ENCODE measurements at regions not wholly inside any gene's neighbourhood (a gene's known extent, or its start where the extent isn't known, plus 50 kb on each side); places are given as distances from the start of the nearest gene placed in this dataset.
"Not testable (repeated sequence)": the region's sequence is repeated elsewhere in the genome, so short reads cannot be mapped to it uniquely, and the experiment has no call there.

DNA sequence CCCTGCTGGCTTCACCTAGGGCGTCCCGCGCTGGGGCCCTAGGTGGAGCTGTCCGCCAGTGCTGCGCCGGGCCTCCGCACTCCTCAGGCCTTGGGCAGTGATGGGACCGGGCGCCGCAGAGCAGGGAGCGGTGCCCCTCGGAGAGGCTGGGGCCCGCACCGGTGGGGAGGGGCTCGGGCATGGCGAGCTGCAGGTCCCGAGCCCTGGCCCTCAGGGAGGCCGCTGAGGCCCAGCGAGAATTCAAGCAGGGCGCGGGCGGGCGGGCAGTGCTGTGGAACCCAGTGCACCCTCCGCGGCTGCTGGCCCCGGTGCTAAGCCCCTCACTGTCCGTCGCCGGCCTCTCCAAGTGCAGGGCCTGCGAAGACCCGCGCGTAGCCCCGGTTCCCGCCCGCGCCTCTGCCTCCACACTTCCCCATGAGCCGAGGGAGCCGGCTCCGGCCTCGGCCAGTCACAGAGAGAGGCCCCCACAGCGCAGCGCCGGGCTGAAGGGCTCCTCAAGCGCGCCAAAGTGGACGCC lies 565.1 kb upstream of the NDST4 start:
- in situ Hi-C loops (cut with MboI; ENCODE audit: low sequenced_read_pairs): no loop called here

DNA sequence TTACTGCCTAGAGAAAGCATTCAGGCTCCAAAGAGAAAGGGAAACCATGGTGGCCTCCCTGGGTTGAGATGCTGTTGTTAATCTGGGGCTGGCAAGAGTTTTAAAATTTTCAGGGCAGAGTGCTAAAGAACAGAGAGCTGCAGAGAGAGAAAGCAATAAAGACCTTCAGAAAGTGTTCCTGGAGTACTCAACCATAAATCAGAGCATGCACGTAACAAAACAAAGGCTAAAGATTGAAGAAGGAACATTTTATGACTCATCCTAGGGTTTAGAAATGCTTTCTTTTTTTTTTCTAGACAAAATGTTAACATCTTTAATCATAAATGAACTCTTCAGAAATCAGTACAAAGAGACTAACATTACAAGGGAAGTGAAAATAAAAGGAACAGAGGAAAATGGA lies 562.3 kb upstream of the NDST4 start:
- in situ Hi-C loops (cut with MboI; ENCODE audit: low sequenced_read_pairs): no loop called here

DNA sequence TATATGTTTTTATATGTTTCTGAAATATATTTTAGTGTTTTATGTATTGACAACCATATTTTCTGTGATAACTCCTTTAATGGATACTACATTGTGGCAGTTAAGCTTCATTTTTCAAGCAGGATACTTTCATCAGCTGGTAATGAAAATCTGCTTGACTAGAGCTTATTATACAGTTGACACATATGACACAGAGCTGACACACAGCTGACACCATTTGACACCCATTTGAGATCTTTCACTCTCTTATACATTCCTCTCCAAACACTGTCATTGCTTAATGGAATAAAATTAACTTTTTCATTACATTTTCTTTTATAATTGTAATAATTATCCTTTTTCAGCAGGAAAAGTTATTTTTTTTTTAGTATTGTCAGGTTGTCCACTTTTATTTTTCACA lies 561.1 kb upstream of the NDST4 start:
- in situ Hi-C loops (cut with MboI; ENCODE audit: low sequenced_read_pairs): no loop called here

DNA sequence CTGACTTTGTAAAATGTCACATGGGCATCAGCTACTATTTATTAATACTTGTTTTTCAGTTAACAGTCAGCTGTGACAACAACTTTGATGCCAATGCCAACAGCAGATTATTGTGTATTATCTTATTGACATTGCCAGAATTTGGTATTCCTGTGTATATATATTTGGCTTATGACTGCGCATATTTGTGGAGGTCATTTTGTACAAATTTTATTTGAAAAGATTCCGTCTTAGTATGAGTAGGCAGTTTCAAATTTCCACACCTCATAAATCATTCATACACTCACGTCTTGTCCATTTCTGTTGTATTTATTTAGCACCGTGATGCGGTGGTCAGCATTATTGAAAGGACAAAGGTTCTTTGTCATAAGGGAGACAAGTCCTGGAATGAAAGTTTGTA lies 558.2 kb upstream of the NDST4 start:
- in situ Hi-C loops (cut with MboI; ENCODE audit: low sequenced_read_pairs): no loop called here

DNA sequence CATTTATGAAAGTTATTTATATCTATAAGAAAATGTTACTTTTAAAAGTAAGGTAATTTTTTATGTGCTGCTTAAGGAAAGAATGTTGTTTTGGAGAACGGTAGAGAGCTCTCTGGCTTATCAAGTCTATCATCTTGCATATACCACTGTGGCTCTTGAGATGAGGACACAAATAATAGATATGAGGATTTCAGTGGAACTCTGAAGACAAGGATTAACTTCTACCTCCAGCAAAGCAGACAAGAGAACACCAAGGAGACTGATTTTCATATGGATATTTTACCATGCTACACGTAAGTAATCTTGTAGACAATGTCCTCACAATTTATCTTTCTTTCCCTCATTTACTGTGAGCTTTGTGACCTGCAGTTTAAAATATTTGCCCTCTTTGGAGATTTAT lies 557.5 kb upstream of the NDST4 start:
- in situ Hi-C loops (cut with MboI; ENCODE audit: low sequenced_read_pairs): no loop called here

DNA sequence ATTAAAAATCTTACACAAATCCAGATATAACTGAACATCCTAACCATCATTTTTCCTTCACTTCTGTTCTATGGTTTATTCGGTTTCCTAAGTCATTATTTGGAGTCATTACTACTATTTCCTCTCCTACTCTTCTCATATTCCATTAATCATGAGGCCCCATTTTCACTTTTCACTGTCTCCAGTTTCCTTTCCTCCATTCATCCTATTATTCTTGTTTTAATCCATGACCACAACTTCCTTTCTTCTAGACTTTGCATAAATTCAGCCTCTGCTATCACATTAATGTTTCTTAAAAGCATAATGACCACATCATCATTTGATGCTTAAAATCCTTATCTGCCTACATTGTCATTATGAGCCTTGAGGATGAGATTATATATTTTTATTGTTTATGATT lies 555.0 kb upstream of the NDST4 start:
- in situ Hi-C loops (cut with MboI; ENCODE audit: low sequenced_read_pairs): no loop called here

DNA sequence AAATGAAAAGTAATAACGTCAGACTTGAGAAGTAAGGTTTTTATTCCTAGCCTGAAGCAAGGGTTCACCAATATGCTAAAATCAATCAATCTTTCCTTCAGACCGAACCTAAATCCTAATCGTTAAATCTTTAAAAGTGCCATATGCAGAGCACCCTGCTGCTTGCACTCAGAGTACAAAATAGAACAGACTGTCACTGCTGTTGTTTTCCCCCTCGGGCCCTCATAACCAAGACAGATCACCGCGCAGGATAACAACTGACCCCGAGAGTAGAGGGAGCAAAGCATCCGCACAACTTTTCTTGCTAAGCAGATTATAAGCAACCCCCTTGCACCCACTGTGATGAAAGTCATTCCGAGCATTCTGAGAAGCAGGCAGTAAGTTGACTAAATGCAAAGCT lies 550.9 kb upstream of the NDST4 start:
- in situ Hi-C loops (cut with MboI; ENCODE audit: low sequenced_read_pairs): no loop called here

DNA sequence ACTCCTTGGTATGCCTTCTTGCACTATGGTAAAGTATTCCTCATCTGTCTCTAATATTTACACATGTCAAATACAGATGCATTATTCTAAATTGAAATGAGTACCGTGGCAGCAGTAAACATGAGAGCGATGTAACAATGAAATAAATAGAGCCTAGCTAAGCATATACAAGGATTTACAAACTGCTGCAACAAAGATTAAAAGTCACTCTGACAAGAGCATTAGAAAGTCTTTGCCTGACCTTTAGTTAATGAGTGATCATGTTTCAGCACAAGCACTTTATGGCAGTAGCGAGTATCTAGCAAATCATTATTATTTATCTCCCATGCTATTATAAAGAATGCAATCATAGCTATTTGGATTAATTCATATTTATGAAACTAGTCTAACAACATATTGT lies 547.0 kb upstream of the NDST4 start:
- in situ Hi-C loops (cut with MboI; ENCODE audit: low sequenced_read_pairs): no loop called here

DNA sequence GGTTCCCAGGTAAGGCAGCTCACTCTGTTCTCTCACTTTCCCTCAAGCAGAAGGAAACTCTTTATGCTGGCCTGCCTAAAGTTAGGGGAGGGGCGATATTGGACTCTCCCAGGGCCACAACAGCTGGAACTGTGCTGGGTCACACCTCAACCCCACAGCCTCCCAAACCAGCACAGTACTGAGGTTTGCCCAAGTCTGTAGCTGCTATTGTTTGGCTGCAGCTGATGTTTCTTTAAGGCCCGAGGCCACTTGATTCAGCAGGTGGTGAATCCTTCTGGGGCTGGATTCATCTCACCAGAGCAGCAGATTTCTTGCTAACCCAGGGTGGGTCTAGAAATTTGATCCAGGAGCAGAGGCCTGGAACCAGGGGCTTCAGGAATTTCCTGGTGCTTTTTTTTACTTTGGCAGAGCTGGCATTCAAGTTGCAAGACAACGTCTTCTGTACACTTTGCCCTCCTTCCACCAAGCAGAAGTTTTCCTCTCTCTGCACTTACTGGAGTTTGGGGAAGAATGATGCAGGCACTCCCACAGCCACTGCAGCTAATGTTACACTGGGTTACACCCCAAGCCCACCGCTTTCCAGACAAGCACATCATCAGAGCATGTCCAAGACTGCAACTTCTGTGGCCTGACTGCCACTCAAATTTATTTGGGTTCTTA lies 544.7 kb upstream of the NDST4 start:
- in situ Hi-C loops (cut with MboI; ENCODE audit: low sequenced_read_pairs): no loop called here

DNA sequence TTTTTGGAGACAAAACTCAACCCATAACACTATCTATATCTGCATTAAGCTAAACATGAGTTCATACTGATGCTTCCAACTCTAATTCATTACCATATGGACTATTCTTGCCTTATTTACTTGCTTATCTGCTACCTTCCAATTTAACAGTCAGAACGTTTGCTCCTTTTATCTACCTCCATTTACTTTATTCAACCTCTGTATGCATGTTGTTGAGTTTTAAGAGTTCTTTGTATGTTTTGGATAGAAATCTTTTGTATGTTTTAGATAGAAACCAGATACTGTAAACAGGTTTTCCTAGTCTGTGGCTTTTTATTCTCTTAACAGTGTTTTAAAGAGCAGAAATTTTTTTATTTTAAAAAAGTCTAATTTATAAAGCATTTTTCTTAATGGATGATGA lies 542.2 kb upstream of the NDST4 start:
- in situ Hi-C loops (cut with MboI; ENCODE audit: low sequenced_read_pairs): no loop called here

DNA sequence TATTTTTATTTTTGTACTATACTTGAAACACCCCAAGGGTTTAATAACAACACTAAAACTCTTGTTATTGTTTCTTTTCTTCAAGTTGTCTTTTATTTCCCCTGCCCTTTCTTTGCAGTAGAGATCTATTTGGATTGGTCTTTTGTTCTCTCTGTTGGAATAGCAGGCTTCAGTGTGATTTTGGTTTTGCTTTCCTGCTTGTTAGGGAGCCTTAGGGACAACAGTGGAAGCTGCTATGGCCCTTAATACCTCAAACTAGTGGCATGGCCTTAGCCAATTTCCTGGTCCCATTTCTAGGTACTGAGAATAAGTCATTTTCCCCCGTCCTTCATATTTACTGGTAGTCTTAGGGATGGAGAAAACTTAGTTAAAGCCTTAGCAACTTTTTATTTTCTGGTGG lies 535.4 kb upstream of the NDST4 start:
- in situ Hi-C loops (cut with MboI; ENCODE audit: low sequenced_read_pairs): no loop called here

DNA sequence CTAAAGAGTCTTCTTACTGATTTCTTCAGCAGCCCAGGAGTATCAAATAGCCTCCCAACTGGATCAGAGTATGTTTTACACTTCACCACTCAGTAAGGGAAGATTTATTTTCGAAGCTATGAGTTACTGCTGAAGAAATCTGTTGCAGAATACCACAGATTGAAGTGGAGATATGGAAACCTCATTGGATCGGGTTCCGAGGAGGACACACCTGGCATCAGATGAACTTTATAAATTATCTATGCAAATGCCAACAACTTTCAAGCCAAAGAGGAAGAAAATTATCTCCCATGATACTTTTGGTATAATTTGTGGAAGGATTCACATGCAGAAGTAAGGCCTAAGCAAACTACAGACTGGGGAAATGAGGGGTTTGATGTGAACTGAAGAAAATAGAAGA lies 515.9 kb upstream of the NDST4 start:
- in situ Hi-C loops (cut with MboI; ENCODE audit: low sequenced_read_pairs): no loop called here

DNA sequence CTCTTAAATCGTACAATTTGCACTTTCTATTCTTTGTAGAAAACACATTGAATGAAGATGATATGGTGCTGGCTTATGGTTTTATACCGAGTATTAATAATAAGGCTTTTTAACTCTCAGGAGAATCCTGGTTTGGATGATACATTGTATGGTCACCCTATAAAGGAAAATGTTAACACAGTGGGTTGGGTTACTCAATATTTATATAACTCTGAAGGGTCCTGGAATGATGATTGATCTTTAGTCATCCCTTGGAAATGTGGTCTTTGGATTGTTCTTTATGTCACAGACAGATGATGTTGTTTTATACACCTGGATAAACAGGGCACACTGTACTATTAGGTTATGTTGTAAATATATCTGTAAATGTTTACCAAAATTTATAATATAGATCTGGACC lies 496.2 kb upstream of the NDST4 start:
- in situ Hi-C loops (cut with MboI; ENCODE audit: low sequenced_read_pairs): no loop called here

DNA sequence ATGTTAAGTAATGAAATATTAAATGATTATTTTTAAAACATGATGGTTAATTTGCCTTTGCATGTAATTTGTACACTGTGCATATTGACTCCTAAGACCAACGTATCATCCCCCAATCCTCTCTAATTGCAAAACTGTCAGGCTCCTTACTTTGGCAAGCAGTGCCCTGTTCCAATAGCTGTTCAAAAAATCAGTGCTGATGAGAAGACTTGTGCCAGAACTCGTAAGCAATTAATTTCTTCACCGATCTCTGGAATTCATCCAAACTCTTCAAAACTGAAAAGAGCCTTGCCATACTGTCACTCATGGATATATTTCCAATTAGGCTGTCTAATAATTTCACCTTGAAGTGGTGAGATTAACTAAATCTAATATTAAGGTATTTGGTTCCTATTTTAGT lies 493.9 kb upstream of the NDST4 start:
- in situ Hi-C loops (cut with MboI; ENCODE audit: low sequenced_read_pairs): no loop called here

DNA sequence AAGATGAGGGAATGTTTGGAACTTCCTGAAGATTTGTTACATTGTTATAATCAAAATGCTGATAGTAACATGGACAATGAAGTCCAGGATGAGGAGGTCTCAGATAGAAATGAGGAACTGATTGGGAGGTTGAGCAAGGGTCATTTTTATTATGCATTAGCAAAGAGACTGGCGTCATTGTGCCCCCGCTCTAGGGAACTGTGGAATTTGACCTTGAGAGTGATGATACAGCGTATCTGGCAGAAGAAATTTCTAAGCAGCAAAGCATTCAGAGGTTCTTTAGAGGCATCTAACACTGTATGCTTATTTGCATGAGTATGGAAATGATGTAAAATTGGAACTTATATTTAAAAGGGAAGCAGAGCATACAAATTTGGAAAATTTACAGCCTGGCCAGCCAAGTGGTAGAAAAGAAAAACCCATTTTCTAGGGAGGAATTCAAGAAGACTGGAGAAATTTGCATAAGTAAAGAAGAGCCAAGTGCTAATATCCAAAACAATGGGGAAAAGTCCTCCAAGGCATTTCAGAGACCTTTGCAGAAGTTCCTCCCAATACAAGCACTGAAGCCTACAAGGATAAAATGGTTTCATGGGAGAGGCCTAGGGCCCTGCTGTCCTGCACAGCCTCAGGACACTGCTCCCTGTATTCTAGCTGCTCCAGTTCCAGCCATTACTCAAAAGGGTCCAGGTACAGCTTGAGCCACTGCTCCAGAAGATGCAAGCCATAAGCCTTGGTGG lies 483.0 kb upstream of the NDST4 start:
- in situ Hi-C loops (cut with MboI; ENCODE audit: low sequenced_read_pairs): no loop called here

DNA sequence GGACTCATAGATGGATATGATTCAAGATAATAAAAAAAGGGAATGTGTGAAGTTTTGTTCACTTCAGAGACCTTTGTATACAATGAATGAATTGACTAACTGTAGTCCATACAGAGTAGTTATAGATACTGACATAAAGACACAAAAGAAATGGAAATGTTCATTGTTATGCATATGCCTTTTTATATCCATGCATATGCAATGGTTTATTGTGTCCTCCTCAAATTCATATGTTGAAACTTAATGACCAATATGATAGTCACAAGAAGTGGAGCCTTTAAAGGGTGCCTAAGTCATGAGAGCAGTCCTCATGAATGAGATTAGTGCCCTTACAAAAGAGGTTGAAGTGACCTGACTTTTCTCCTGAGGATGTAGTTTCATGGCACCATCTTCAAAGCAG lies 467.5 kb upstream of the NDST4 start:
- in situ Hi-C loops (cut with MboI; ENCODE audit: low sequenced_read_pairs): no loop called here

DNA sequence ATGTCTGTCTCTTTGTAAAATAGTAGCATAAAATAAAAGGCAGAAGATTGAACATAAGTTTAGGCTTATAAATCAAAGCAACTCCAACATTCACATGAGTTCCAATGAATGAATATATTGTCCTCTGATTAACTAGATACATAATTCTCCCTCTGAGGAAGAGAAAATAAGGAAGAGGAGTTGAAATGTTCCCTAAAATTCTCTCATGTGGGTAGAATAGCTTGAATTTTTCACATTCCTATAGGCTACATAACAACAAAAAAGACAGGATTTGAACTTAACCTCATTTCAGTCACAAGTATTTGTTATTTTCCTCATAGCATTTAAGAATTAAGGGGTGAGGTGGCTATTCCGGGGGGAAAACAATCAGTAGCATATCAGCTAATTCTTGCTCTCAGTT lies 462.4 kb upstream of the NDST4 start:
- in situ Hi-C loops (cut with MboI; ENCODE audit: low sequenced_read_pairs): no loop called here

DNA sequence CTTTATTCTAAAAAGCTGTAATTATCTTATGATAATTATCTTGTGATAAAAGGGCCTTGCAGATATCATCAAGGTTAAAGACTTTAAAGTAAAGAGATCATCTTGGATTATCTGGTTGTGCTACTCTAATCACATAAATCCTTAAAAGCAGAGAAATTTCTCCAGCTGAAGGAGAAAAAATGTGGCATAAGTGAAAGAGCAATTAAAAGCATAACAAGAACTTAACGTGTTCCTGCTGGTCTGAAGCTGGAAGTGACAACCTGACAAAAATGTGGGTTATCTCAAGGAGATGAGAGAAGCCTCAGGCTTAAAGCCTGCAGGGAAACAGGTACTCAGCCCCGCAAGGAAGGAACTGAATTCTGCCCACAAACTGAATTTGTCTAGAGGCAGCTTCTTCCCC lies 449.1 kb upstream of the NDST4 start:
- in situ Hi-C loops (cut with MboI; ENCODE audit: low sequenced_read_pairs): no loop called here

DNA sequence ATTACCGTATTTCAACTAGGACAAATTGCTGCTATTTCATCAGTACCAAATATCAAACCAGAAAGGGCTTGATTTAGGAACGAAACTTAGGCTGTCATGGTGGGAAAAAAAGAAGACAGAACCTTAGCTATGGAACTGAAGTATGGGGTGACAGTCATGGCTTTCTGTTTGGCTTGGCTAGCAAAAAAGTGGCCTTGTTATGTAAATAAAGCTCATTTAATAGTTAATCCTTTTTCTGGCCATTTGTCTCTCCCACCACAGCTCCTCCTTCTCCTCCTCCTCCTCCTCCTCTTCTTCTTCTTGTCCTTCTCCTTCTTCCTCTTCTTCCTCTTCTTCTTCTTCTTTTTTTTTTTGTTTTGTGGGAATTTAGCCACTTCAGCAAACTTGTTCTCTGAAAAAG lies 434.7 kb upstream of the NDST4 start:
- in situ Hi-C loops (cut with MboI; ENCODE audit: low sequenced_read_pairs): loop anchor here (25.0 kb wide), 1 partner anchor 311 kb away; no protein-coding TSS in a partner anchor

DNA sequence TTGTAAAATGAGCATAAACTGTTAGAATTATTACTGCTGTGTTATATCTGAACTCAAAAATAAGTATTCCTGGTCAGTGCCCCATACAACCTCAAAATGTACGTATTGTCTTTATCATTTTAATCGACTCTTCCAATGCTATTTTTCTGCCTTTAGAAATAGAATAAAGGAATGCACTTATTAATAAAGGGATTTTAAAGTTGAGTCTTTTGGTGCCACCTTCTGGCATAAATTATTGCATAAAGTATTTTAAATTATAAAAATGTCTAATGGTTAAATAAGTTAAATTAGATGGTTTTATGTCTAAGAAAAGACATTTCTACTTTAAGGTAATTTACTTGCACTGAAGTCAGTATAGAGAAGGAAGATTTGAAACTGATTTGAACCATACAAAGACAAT lies 424.0 kb upstream of the NDST4 start:
- in situ Hi-C loops (cut with MboI; ENCODE audit: low sequenced_read_pairs): loop anchor here (25.0 kb wide), 1 partner anchor 300 kb away; no protein-coding TSS in a partner anchor

DNA sequence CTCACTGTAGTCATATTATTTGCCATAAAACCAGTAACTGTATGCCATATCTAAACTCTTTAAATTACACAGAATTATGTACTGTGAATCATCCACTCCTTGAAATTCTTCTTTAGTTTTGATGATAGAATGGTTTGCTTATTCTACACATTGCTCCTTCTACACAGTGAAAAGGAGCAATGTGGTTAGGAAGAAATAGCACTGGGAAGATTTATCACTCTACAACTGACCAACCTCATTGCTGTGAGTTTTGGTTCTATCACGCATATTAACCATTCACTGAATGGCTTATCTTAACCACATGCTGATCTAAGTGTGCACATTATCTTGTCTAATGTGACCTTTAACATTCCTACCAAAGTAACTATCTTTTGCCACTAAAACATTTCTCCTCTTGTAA lies 415.7 kb upstream of the NDST4 start:
- in situ Hi-C loops (cut with MboI; ENCODE audit: low sequenced_read_pairs): loop anchor here (25.0 kb wide), 1 partner anchor 292 kb away; no protein-coding TSS in a partner anchor

DNA sequence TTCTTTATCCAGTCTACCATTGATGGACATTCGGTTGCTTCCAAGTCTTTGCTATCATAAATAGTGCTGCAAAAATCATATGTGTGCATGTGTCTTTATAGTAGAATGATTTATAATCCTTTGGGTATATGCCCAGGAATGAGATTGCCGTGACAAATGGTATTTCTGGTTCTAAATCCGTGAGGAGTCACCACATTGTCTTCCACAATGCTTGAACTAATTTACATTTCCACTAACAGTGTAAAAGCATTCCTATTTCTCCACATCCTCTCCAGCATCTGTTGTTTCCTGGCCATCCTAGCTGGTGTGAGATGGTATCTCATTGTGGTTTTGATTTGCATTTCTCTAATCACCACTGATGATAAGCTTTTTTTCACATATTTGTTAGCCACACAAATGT lies 406.1 kb upstream of the NDST4 start:
- in situ Hi-C loops (cut with MboI; ENCODE audit: low sequenced_read_pairs): not testable (repeated sequence)
